ENCODE measurements at regions not wholly inside any gene's neighbourhood (a gene's known extent, or its start where the extent isn't known, plus 50 kb on each side); places are given as distances from the start of the nearest gene placed in this dataset.
A peak's percentile ranks its signal among the peaks of the same experiment; 100 is the strongest.
"Not testable (repeated sequence)": the region's sequence is repeated elsewhere in the genome, so short reads cannot be mapped to it uniquely, and the experiment has no call there.

- not testable (repeated sequence) for H2BK120ac ChIP-seq (ENCODE audit: insufficient read depth, low read length, poor library complexity); H2AFZ ChIP-seq (ENCODE audit: insufficient read depth, low read length, poor library complexity); H4K12ac ChIP-seq (ENCODE audit: low read depth, low read length); H2BK5ac ChIP-seq (ENCODE audit: low read depth, low read length, poor library complexity); H3K27ac ChIP-seq (ENCODE audit: low read depth, low read length); H3K79me2 ChIP-seq (ENCODE audit: control insufficient read depth, insufficient read depth, low read length, poor library complexity); H3K4me2 ChIP-seq (ENCODE audit: low read length); H4K8ac ChIP-seq (ENCODE audit: low read depth, low read length); DNase-seq; H3K79me1 ChIP-seq (ENCODE audit: low read length); H3K4me1 ChIP-seq (ENCODE audit: control insufficient read depth in 1 of 2, insufficient read depth in 2 of 2, low read length in 2 of 2); H3K23ac ChIP-seq (ENCODE audit: low read length); H3K9me3 ChIP-seq (ENCODE audit: insufficient read depth, low read depth, low read length); H4K91ac ChIP-seq (ENCODE audit: low read depth, low read length); H2AK5ac ChIP-seq (ENCODE audit: low read length); H3K18ac ChIP-seq (ENCODE audit: low read length); H3K14ac ChIP-seq (ENCODE audit: low read length); H3K9ac ChIP-seq (ENCODE audit: low read length); H3K27me3 ChIP-seq (ENCODE audit: insufficient read depth, low read length); H3K4ac ChIP-seq (ENCODE audit: low read depth, low read length); H2BK12ac ChIP-seq (ENCODE audit: low read length); H3K36me3 ChIP-seq (ENCODE audit: control insufficient read depth in 1 of 2, insufficient read depth in 2 of 2, low read length in 2 of 2)
- WGBS (ENCODE audit: extremely low coverage, insufficient coverage, insufficient read length), result no CpG with 5 or more reads among the region's 12 CpGs
- peak overlapping the region; percentile 23 for H3K4me3 ChIP-seq (ENCODE audit: low read depth, low read length)
These were observed 124.6 kb upstream of the SULF2 start for GRCh38 chr20:47909696-47910369.

GRCh38 chr20:47908361-47909035, 123.2 kb upstream of the SULF2 start:
- H3K4me1 ChIP-seq (ENCODE audit: control insufficient read depth in 1 of 2, insufficient read depth in 2 of 2, low read length in 2 of 2); DNase-seq; H3K4ac ChIP-seq (ENCODE audit: low read depth, low read length); H3K4me3 ChIP-seq (ENCODE audit: low read depth, low read length); H3K9me3 ChIP-seq (ENCODE audit: insufficient read depth, low read depth, low read length); H4K12ac ChIP-seq (ENCODE audit: low read depth, low read length); H3K4me2 ChIP-seq (ENCODE audit: low read length); H3K23ac ChIP-seq (ENCODE audit: low read length); H3K27me3 ChIP-seq (ENCODE audit: insufficient read depth, low read length); H3K18ac ChIP-seq (ENCODE audit: low read length); H3K14ac ChIP-seq (ENCODE audit: low read length); H2BK5ac ChIP-seq (ENCODE audit: low read depth, low read length, poor library complexity); H3K36me3 ChIP-seq (ENCODE audit: control insufficient read depth in 1 of 2, insufficient read depth in 2 of 2, low read length in 2 of 2); H3K27ac ChIP-seq (ENCODE audit: low read depth, low read length); H4K91ac ChIP-seq (ENCODE audit: low read depth, low read length); H3K79me1 ChIP-seq (ENCODE audit: low read length); H2BK12ac ChIP-seq (ENCODE audit: low read length); H2AFZ ChIP-seq (ENCODE audit: insufficient read depth, low read length, poor library complexity); H2BK120ac ChIP-seq (ENCODE audit: insufficient read depth, low read length, poor library complexity); H3K79me2 ChIP-seq (ENCODE audit: control insufficient read depth, insufficient read depth, low read length, poor library complexity); H4K8ac ChIP-seq (ENCODE audit: low read depth, low read length); H2AK5ac ChIP-seq (ENCODE audit: low read length); H3K9ac ChIP-seq (ENCODE audit: low read length): not testable (repeated sequence)
- WGBS (ENCODE audit: extremely low coverage, insufficient coverage, insufficient read length), result no CpG with 5 or more reads among the region's 15 CpGs

GRCh38 chr20:47907951-47908350, 122.7 kb upstream of the SULF2 start:
- H2AFZ ChIP-seq (ENCODE audit: insufficient read depth, low read length, poor library complexity); H3K36me3 ChIP-seq (ENCODE audit: control insufficient read depth in 1 of 2, insufficient read depth in 2 of 2, low read length in 2 of 2); H2BK120ac ChIP-seq (ENCODE audit: insufficient read depth, low read length, poor library complexity); H3K23ac ChIP-seq (ENCODE audit: low read length); H3K14ac ChIP-seq (ENCODE audit: low read length); H3K4me2 ChIP-seq (ENCODE audit: low read length); H3K4me1 ChIP-seq (ENCODE audit: control insufficient read depth in 1 of 2, insufficient read depth in 2 of 2, low read length in 2 of 2); H3K79me1 ChIP-seq (ENCODE audit: low read length); H3K18ac ChIP-seq (ENCODE audit: low read length); DNase-seq; H3K9ac ChIP-seq (ENCODE audit: low read length); H4K8ac ChIP-seq (ENCODE audit: low read depth, low read length); H2BK5ac ChIP-seq (ENCODE audit: low read depth, low read length, poor library complexity); H4K12ac ChIP-seq (ENCODE audit: low read depth, low read length); H3K4me3 ChIP-seq (ENCODE audit: low read depth, low read length); H3K27ac ChIP-seq (ENCODE audit: low read depth, low read length); H2BK12ac ChIP-seq (ENCODE audit: low read length); H3K79me2 ChIP-seq (ENCODE audit: control insufficient read depth, insufficient read depth, low read length, poor library complexity); H4K91ac ChIP-seq (ENCODE audit: low read depth, low read length); H2AK5ac ChIP-seq (ENCODE audit: low read length); H3K9me3 ChIP-seq (ENCODE audit: insufficient read depth, low read depth, low read length); H3K27me3 ChIP-seq (ENCODE audit: insufficient read depth, low read length); H3K4ac ChIP-seq (ENCODE audit: low read depth, low read length): not testable (repeated sequence)
- no CpG with 5 or more reads among the region's 7 CpGs for WGBS (ENCODE audit: extremely low coverage, insufficient coverage, insufficient read length)

- Histone ChIP-seq H3K27me3 (ENCODE audit: insufficient read depth, low read length) (no peaks in the 10 kb centered on the region), H2BK120ac (ENCODE audit: insufficient read depth, low read length, poor library complexity) (no peak overlapping the region), H3K4me3 (ENCODE audit: low read depth, low read length) (no peak overlapping the region), H4K8ac (ENCODE audit: low read depth, low read length) (no peak overlapping the region), H2BK5ac (ENCODE audit: low read depth, low read length, poor library complexity) (no peak overlapping the region), H3K4me2 (ENCODE audit: low read length) (no peak overlapping the region), H3K18ac (ENCODE audit: low read length) (no peak overlapping the region), H3K4me1 (ENCODE audit: control insufficient read depth in 1 of 2, insufficient read depth in 2 of 2, low read length in 2 of 2) (no peaks in the 10 kb centered on the region), H3K23ac (ENCODE audit: low read length) (no peak overlapping the region), H4K91ac (ENCODE audit: low read depth, low read length) (no peak overlapping the region), H3K27ac (ENCODE audit: low read depth, low read length) (no peak overlapping the region), H3K14ac (ENCODE audit: low read length) (no peak overlapping the region), H3K9ac (ENCODE audit: low read length) (no peak overlapping the region), H2BK12ac (ENCODE audit: low read length) (no peak overlapping the region), H3K4ac (ENCODE audit: low read depth, low read length) (no peak overlapping the region), H3K9me3 (ENCODE audit: insufficient read depth, low read depth, low read length) (no peaks in the 10 kb centered on the region), H4K12ac (ENCODE audit: low read depth, low read length) (no peak overlapping the region), H3K36me3 (ENCODE audit: control insufficient read depth in 1 of 2, insufficient read depth in 2 of 2, low read length in 2 of 2) (no peaks in the 10 kb centered on the region), H3K79me1 (ENCODE audit: low read length) (no peaks in the 10 kb centered on the region), H3K79me2 (ENCODE audit: control insufficient read depth, insufficient read depth, low read length, poor library complexity) (no peaks in the 10 kb centered on the region), H2AFZ (ENCODE audit: insufficient read depth, low read length, poor library complexity) (no peak overlapping the region), H2AK5ac (ENCODE audit: low read length) (no peak overlapping the region)
- no CpG with 5 or more reads among the region's 13 CpGs for WGBS (ENCODE audit: extremely low coverage, insufficient coverage, insufficient read length)
- DNase-seq, result no peak
These were observed 121.9 kb upstream of the SULF2 start for GRCh38 chr20:47907031-47907675.
